ENCODE measurements at regions not wholly inside any gene's neighbourhood (a gene's known extent, or its start where the extent isn't known, plus 50 kb on each side); places are given as distances from the start of the nearest gene placed in this dataset.

- no peak overlapping the region for H3K4me3 ChIP-seq
- intact Hi-C loops (cut with DNase I), result no loop called here
- no peaks in the 10 kb centered on the region for H3K27me3 ChIP-seq (ENCODE audit: insufficient read depth in 3 of 3, low read length in 2 of 3)
- no peak for TF ChIP-seq CTCF (IDR thresholded peaks at IDR 0.05)
- WGBS, 3 donors, result 89 to 93% (median 91%) methylated on average over 20 of the region's 20 CpGs
- ATAC-seq, result no peak
- no peaks in the 10 kb centered on the region for H3K36me3 ChIP-seq (ENCODE audit: insufficient read depth in 1 of 2, low read depth in 1 of 2)
- no peaks in the 10 kb centered on the region for H3K9me3 ChIP-seq
- peak; percentile 10 to 42 for DNase-seq
- no peak overlapping the region for H3K27ac ChIP-seq
- H3K4me1 ChIP-seq, result no peaks in the 10 kb centered on the region
These were observed 2017.3 kb downstream of the LRRC4C start for GRCh38 chr11:39442177-39442576.

GRCh38 chr11:39435641-39436040, 2023.8 kb downstream of the LRRC4C start:
- H3K9me3 ChIP-seq, result no peaks in the 10 kb centered on the region
- ATAC-seq, result no peak
- no peak for TF ChIP-seq CTCF (IDR thresholded peaks at IDR 0.05)
- H3K27ac ChIP-seq, result no peak overlapping the region
- no peaks in the 10 kb centered on the region for H3K27me3 ChIP-seq (ENCODE audit: insufficient read depth in 3 of 3, low read length in 2 of 3)
- no peaks in the 10 kb centered on the region for H3K36me3 ChIP-seq (ENCODE audit: insufficient read depth in 1 of 2, low read depth in 1 of 2)
- H3K4me1 ChIP-seq, result no peaks in the 10 kb centered on the region
- 88 to 93% (median 93%) methylated on average over 3 of the region's 3 CpGs for WGBS, 3 donors
- no peak for DNase-seq
- no peak overlapping the region for H3K4me3 ChIP-seq
- intact Hi-C loops (cut with DNase I), result no loop called here

GRCh38 chr11:39434466-39434865, 2025.0 kb downstream of the LRRC4C start:
- no peaks in the 10 kb centered on the region for H3K9me3 ChIP-seq
- no peaks in the 10 kb centered on the region for H3K4me1 ChIP-seq
- DNase-seq (no peak), ATAC-seq (no peak)
- no peaks in the 10 kb centered on the region for H3K36me3 ChIP-seq (ENCODE audit: insufficient read depth in 1 of 2, low read depth in 1 of 2)
- no peak overlapping the region for H3K27ac ChIP-seq
- intact Hi-C loops (cut with DNase I), result no loop called here
- H3K27me3 ChIP-seq (ENCODE audit: insufficient read depth in 3 of 3, low read length in 2 of 3), result no peaks in the 10 kb centered on the region
- 19 to 50% (median 27%) methylated on average over 1 of the region's 1 CpG for WGBS, 3 donors
- no peak for TF ChIP-seq CTCF (IDR thresholded peaks at IDR 0.05)
- no peak overlapping the region for H3K4me3 ChIP-seq

GRCh38 chr11:39432929-39433328, 2026.5 kb downstream of the LRRC4C start:
- Histone ChIP-seq H3K9me3 (no peaks in the 10 kb centered on the region), H3K36me3 (ENCODE audit: insufficient read depth in 1 of 2, low read depth in 1 of 2) (no peaks in the 10 kb centered on the region), H3K4me1 (no peaks in the 10 kb centered on the region), H3K27me3 (ENCODE audit: insufficient read depth in 3 of 3, low read length in 2 of 3) (no peaks in the 10 kb centered on the region), H3K27ac (no peak overlapping the region), H3K4me3 (no peak overlapping the region)
- ATAC-seq, result no peak
- WGBS, 3 donors, result 0 to 8% (median 0%) methylated on average over 1 of the region's 1 CpG
- intact Hi-C loops (cut with DNase I), result no loop called here
- TF ChIP-seq CTCF (IDR thresholded peaks at IDR 0.05), result no peak
- no peak for DNase-seq

GRCh38 chr11:39425226-39425625, 2034.2 kb downstream of the LRRC4C start:
- no peak for TF ChIP-seq CTCF (IDR thresholded peaks at IDR 0.05)
- no peaks in the 10 kb centered on the region for H3K4me1 ChIP-seq
- WGBS, 3 donors, result 71 to 84% (median 83%) methylated on average over 2 of the region's 2 CpGs
- no peak for DNase-seq
- ATAC-seq, result no peak
- no peaks in the 10 kb centered on the region for H3K9me3 ChIP-seq
- intact Hi-C loops (cut with DNase I), result no loop called here
- H3K27ac ChIP-seq, result no peak overlapping the region
- no peaks in the 10 kb centered on the region for H3K27me3 ChIP-seq (ENCODE audit: insufficient read depth in 3 of 3, low read length in 2 of 3)
- no peak overlapping the region for H3K4me3 ChIP-seq
- H3K36me3 ChIP-seq (ENCODE audit: insufficient read depth in 1 of 2, low read depth in 1 of 2), result no peaks in the 10 kb centered on the region

All from psoas muscle (tissue), 7 donors.